ENCODE measurements at regions not wholly inside any gene's neighbourhood (a gene's known extent, or its start where the extent isn't known, plus 50 kb on each side); places are given as distances from the start of the nearest gene placed in this dataset.

DNA sequence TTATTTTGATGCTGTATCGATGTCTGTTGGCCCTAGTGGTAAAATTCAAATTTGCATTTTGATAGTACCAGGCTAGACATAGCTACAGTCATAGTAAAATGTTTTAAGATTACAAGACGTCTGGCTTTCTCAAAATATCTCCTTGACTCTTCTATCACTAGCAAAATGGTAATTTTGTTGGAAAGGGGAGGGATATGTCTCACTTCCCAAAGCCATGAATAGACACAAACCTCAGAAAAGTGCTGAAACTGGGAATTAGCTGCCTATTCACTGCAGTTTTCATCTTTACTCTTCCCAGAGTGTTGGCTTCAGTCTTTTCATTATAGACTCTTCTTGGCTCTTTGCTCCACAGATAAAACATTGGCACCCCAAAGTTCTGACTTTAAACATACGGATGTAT is 1009.9 kb downstream of the ADGRL2 start:
- TF ChIP-seq, protein P1, sequence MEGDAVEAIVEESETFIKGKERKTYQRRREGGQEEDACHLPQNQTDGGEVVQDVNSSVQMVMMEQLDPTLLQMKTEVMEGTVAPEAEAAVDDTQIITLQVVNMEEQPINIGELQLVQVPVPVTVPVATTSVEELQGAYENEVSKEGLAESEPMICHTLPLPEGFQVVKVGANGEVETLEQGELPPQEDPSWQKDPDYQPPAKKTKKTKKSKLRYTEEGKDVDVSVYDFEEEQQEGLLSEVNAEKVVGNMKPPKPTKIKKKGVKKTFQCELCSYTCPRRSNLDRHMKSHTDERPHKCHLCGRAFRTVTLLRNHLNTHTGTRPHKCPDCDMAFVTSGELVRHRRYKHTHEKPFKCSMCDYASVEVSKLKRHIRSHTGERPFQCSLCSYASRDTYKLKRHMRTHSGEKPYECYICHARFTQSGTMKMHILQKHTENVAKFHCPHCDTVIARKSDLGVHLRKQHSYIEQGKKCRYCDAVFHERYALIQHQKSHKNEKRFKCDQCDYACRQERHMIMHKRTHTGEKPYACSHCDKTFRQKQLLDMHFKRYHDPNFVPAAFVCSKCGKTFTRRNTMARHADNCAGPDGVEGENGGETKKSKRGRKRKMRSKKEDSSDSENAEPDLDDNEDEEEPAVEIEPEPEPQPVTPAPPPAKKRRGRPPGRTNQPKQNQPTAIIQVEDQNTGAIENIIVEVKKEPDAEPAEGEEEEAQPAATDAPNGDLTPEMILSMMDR (IDR thresholded peaks at IDR 0.05), result no peak
- no peak for TF ChIP-seq POLR2A (IDR thresholded peaks at IDR 0.05)

Measured in right lobe of liver (tissue), 4 donors.